Sigmoid colon (tissue), 4 donors: ENCODE measurements at regions not wholly inside any gene's neighbourhood (a gene's known extent, or its start where the extent isn't known, plus 50 kb on each side); places are given as distances from the start of the nearest gene placed in this dataset.

Experiments
- CTCF ChIP-seq, 4 experiments: fragments of 450-650 bp in 3 of 4; fragments of 200-600 bp in 1 of 4; IDR thresholded peaks; one replicate each; pipeline ENCODE4 v1.5.1; 2016 to 2019; ENCODE audit warnings: antibody characterized with exemption in 4 of 4, mild to moderate bottlenecking in 3 of 4, moderate library complexity in 2 of 4
- EP300 ChIP-seq, 4 donors: sonication (generic); formaldehyde crosslinking; IDR thresholded peaks; one replicate each; pipeline ENCODE4 v1.6.1; 2017; ENCODE audit warnings: antibody characterized with exemption in 4 of 4
- POLR2A ChIP-seq, 2 donors: fragments of 450-650 bp; IDR thresholded peaks; one replicate each; pipeline ENCODE4 v1.6.1; 2016; ENCODE audit warnings: antibody characterized with exemption in 2 of 2, mild to moderate bottlenecking in 2 of 2, moderate library complexity in 2 of 2
- POLR2AphosphoS5 ChIP-seq, 4 donors: sonication (generic); formaldehyde crosslinking; IDR thresholded peaks; one replicate each; pipeline ENCODE4 v1.6.1; 2017; ENCODE audit warnings: antibody characterized with exemption in 4 of 4

GRCh38 chr3:154690413-154690812 is 260.4 kb upstream of the GPR149 start:
- TF ChIP-seq CTCF (IDR thresholded peaks at IDR 0.05) = no peak
- TF ChIP-seq POLR2AphosphoS5 (IDR thresholded peaks at IDR 0.05) = no peak
- no peak for TF ChIP-seq POLR2A (IDR thresholded peaks at IDR 0.05)
- TF ChIP-seq EP300 (IDR thresholded peaks at IDR 0.05) = no peak
